ENCODE measurements at regions not wholly inside any gene's neighbourhood (a gene's known extent, or its start where the extent isn't known, plus 50 kb on each side); places are given as distances from the start of the nearest gene placed in this dataset.

DNA sequence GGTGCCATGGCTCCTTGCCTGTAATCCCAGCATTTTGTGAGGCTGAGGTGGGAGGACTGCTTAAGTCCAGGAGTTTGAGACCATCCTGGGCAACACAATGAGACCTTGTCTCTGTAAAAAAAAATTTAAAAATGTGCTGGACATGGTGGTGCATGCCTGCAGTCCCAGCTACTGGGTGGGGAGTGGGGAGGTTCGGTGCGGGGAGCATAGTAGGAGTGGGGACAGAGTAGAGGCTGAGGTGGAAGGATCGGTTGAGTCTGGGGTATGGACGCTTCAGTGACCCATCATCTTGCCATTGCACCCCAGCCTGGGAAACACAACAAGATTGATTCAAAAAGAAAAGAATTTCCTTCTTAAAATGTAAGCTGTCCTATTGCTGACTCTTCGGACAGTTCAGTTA, 1490.0 kb upstream of the GBE1 start:
- no peak overlapping the region for H3K4me3 ChIP-seq (ENCODE audit: low read depth, low read length)
- TF ChIP-seq, protein P1, sequence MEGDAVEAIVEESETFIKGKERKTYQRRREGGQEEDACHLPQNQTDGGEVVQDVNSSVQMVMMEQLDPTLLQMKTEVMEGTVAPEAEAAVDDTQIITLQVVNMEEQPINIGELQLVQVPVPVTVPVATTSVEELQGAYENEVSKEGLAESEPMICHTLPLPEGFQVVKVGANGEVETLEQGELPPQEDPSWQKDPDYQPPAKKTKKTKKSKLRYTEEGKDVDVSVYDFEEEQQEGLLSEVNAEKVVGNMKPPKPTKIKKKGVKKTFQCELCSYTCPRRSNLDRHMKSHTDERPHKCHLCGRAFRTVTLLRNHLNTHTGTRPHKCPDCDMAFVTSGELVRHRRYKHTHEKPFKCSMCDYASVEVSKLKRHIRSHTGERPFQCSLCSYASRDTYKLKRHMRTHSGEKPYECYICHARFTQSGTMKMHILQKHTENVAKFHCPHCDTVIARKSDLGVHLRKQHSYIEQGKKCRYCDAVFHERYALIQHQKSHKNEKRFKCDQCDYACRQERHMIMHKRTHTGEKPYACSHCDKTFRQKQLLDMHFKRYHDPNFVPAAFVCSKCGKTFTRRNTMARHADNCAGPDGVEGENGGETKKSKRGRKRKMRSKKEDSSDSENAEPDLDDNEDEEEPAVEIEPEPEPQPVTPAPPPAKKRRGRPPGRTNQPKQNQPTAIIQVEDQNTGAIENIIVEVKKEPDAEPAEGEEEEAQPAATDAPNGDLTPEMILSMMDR (IDR thresholded peaks at IDR 0.05; ENCODE audit: control insufficient read depth, extremely low read depth, insufficient read depth), result no peak
- no peak for DNase-seq (ENCODE audit: low read depth)

DNA sequence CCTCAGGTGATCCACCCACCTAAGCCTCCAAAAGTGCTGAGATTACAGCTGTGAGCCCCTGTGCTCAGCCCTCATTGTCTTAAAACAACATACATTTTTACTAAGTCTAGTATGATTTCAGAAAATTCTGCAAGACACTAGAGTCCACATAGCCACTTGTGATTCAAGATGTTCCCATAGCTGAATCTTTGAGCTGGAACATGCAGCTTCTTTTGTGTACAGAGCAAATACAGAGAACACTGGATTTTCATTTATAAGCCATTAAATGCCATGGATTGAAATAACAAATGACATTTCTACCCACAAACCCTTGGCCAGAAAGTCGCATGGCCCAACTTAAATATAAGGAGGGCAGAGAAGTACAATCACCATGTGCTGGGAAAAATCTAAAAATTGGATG, 1489.2 kb upstream of the GBE1 start:
- no peak overlapping the region for H3K4me3 ChIP-seq (ENCODE audit: low read depth, low read length)
- DNase-seq (ENCODE audit: low read depth), result peak; percentile 41
- TF ChIP-seq, protein P1 (IDR thresholded peaks at IDR 0.05; ENCODE audit: control insufficient read depth, extremely low read depth, insufficient read depth), result no peak

DNA sequence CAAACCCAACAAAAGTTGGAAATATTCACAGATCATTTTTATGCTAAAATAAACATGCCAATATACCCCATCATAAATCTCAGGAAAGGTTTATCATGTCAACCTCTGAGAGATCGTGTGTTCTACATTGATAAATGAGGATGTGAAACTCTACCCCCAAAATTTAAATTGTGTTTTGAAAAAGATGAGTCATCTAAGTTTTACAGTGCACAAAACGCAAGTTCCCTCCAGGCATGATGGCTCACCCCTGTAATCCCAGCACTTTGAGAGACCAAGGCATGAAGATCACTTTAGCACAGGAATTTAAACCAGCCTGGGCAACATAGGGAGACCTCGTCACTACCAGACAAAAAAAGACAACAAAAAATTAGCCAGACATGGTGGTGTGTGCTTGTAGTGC, 1487.0 kb upstream of the GBE1 start:
- TF ChIP-seq, protein P1 (IDR thresholded peaks at IDR 0.05; ENCODE audit: control insufficient read depth, extremely low read depth, insufficient read depth), result no peak
- H3K4me3 ChIP-seq (ENCODE audit: low read depth, low read length), result no peak overlapping the region
- no peak for DNase-seq (ENCODE audit: low read depth)

DNA sequence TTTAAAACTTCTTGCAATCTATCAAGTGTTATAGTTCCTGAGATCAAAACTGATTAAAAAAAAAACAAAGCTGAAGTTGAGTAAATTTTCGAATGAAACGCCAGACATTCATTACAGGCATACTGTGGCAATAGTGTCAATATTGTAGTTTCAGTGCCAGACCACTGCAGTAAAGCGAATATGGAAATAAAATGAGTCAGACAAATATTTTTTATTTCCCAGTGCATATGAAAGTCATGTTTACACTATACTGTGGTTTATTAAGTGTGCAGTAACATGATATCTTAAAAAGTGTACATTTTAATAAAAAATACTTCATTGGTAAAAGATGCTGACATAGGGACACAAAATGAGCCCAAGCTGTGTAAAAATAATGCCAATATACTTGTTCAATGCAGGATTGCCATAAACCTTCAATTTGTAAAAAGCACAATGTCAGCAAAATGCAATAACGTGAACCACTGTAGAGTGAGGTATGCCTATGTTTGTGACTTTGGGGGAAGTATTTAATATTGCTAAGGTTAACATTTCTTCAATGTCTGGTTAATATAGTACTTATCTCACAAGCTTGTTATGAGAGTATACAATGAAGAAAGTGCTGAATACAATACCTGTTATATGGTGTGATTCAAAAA, 1473.9 kb upstream of the GBE1 start:
- TF ChIP-seq, protein P1 (IDR thresholded peaks at IDR 0.05; ENCODE audit: control insufficient read depth, extremely low read depth, insufficient read depth), result no peak
- DNase-seq (ENCODE audit: low read depth), result no peak
- no peak overlapping the region for H3K4me3 ChIP-seq (ENCODE audit: low read depth, low read length)

DNA sequence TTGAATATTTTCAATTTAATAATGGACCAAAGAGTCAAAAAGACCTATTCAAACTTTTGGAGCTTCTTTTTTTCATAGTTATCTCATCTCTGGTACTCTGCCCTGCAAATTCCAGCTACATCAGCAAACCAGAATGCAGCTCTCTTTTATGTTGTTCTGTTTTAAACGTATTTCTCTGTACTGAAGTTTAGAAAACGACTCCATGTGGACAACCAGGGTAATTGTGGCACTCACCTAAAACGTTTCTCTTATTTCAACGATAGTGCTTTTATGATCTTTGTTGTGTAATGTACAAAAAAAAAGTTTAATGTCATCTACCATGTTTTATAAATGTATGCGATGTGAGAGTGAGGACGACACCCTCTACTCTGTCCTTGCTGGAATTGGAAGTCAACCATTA, 1472.3 kb upstream of the GBE1 start:
- no peak overlapping the region for H3K4me3 ChIP-seq (ENCODE audit: low read depth, low read length)
- TF ChIP-seq, protein P1 (IDR thresholded peaks at IDR 0.05; ENCODE audit: control insufficient read depth, extremely low read depth, insufficient read depth), result 0 out of 2 replicates have a peak, but pooled peaks have one; percentile 25
- DNase-seq (ENCODE audit: low read depth), result no peak

DNA sequence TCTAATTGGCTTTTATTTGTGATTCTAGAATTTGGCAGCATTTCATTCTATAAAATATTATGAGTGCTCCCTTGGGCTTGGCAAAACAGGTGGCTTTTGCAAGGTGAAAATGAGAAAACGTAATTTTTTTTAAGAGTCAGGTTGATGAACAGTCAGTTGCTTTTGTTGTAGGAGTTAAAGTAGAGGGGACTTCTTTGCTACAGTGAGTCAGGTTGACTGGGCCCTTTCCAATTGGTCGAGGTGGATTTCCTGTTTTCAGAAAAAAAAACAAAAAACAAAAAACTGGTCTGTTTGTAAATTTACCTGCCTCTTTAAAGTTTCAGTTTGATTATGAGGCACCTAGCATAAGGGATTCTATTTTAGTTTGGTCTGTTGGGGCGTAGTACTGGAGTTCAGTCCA, 1469.4 kb upstream of the GBE1 start:
- no peak for DNase-seq (ENCODE audit: low read depth)
- TF ChIP-seq, protein P1 (IDR thresholded peaks at IDR 0.05; ENCODE audit: control insufficient read depth, extremely low read depth, insufficient read depth), result no peak
- H3K4me3 ChIP-seq (ENCODE audit: low read depth, low read length), result no peak overlapping the region

DNA sequence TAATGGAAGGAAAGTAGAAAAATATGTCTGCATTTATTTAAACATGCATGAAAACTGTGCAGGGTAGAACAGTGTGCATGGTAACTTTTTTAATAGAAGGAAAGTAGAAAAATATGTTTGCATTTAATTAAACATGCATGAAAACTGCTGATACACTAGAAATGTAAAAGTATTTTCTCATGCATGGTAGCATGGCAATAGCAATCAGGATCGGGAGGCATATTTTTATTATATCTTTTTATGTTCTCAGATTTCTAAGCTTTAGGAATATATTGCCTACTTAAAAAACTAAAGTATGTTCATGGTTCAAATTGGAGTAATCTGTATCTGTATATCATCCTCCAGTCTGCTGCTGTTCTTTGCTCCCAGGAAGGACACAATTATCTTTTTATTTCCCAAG, 1468.9 kb upstream of the GBE1 start:
- TF ChIP-seq, protein P1 (IDR thresholded peaks at IDR 0.05; ENCODE audit: control insufficient read depth, extremely low read depth, insufficient read depth), result no peak

More for the DNA sequence above, 1468.9 kb upstream of the GBE1 start:
- no peak overlapping the region for H3K4me3 ChIP-seq (ENCODE audit: low read depth, low read length)
- no peak for DNase-seq (ENCODE audit: low read depth)
